H1 (cell line): ENCODE measurements at regions not wholly inside any gene's neighbourhood (a gene's known extent, or its start where the extent isn't known, plus 50 kb on each side); places are given as distances from the start of the nearest gene placed in this dataset.

Experiments
- EP300 ChIP-seq, 2 experiments: IDR thresholded peaks; 1 replicate in 1 of 2; 2 replicates in 1 of 2; pipeline ENCODE4 v1.6.1; 2011 to 2012; ENCODE audit warnings: low read depth in 2 of 2, low read length in 2 of 2, mild to moderate bottlenecking in 2 of 2, borderline replicate concordance in 1 of 2, inconsistent platforms in 1 of 2, moderate library complexity in 1 of 2
- GABPA ChIP-seq: IDR thresholded peaks from 2 replicates; pipeline ENCODE4 v1.6.1; 2011; ENCODE audit warnings: mild to moderate bottlenecking, low read length, moderate library complexity, borderline replicate concordance; ENCODE audit not compliant: insufficient read depth
- JUN ChIP-seq: IDR thresholded peaks from 2 replicates; pipeline ENCODE4 v1.6.1; 2011; ENCODE audit warnings: low read depth, mild to moderate bottlenecking, improper control_type of control experiment, low read length
- MAFK ChIP-seq: IDR thresholded peaks from 2 replicates; pipeline ENCODE4 v1.6.1; 2012; ENCODE audit warnings: low read depth, mild to moderate bottlenecking, improper control_type of control experiment, low read length
- POLR2A ChIP-seq, 2 experiments: IDR thresholded peaks; 1 replicate in 1 of 2; 2 replicates in 1 of 2; pipeline ENCODE4 v1.6.1; 2011; ENCODE audit warnings: low read depth in 2 of 2, low read length in 2 of 2, mild to moderate bottlenecking in 2 of 2; ENCODE audit errors: control extremely low read depth in 1 of 2
- POU5F1 ChIP-seq: IDR thresholded peaks from 2 replicates; pipeline ENCODE4 v1.6.1; 2011; ENCODE audit warnings: low read depth, mild to moderate bottlenecking, low read length, moderate library complexity
- SP2 ChIP-seq: IDR thresholded peaks from 2 replicates; pipeline ENCODE4 v1.6.1; 2012; ENCODE audit warnings: mild to moderate bottlenecking, low read length, inconsistent platforms
- TAF1 ChIP-seq: IDR thresholded peaks from 2 replicates; pipeline ENCODE4 v1.6.1; 2011; ENCODE audit warnings: mild to moderate bottlenecking, low read depth, low read length
- TBP ChIP-seq: IDR thresholded peaks from 2 replicates; pipeline ENCODE4 v1.6.1; 2011; ENCODE audit warnings: low read depth, low read length, improper control_type of control experiment
- TF ChIP-seq, protein P1 (sequence below), 3 experiments: IDR thresholded peaks; 1 replicate in 2 of 3; 2 replicates in 1 of 3; pipeline versions ENCODE4 v1.5.1 to v1.6.1; 2011; ENCODE audit warnings: low read length in 3 of 3, mild to moderate bottlenecking in 3 of 3, inconsistent platforms in 2 of 3, low read depth in 1 of 3, moderate library complexity in 1 of 3; ENCODE audit not compliant: insufficient read depth in 1 of 3; ENCODE audit errors: control extremely low read depth in 1 of 3

DNA sequence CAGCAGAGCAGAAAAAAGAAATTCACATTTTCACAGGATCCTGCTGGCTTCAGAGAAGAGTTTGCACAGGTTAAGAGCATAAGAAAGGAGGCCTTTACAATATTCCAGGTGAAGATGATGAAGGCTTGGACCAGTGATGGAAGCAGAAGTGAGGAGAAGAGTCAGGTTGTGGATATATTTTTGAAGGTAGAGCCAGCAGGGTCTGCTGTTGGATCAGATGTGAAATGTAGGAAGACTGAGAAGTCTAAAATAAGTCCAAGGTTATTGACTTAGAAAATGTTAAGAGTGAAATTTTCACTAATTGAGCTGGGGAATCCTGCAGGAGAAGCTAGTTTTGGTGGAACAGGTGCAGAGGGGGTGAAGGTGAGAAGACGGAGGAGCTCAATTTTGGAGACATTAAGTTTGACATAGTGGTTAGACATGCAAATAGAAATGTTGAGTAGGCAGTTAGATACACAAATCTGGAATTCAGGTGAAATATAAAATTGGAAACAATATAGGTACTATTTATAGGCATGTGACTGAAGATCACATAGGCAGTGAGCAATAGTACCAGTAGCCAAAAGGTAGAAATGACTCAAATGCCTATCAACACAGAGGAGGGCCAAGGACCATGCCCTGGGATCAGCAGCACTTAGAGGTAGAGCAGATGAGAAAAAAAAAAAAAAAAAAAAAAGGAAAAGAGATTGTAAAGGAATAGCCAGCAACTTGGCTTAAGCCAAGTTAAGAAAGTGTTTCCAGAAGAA lies 252.0 kb downstream of the AASDHPPT start:
- TF ChIP-seq POLR2A (IDR thresholded peaks at IDR 0.05; ENCODE audit: control extremely low read depth in 1 of 2, low read depth in 2 of 2, low read length in 2 of 2) (no peak), EP300 (IDR thresholded peaks at IDR 0.05; ENCODE audit: borderline replicate concordance in 1 of 2, low read depth in 2 of 2, low read length in 2 of 2) (no peak), JUN (no peak), MAFK (no peak), SP2 (no peak), TBP (no peak), TAF1 (no peak), POU5F1 (no peak), GABPA (no peak)
- TF ChIP-seq, protein P1, sequence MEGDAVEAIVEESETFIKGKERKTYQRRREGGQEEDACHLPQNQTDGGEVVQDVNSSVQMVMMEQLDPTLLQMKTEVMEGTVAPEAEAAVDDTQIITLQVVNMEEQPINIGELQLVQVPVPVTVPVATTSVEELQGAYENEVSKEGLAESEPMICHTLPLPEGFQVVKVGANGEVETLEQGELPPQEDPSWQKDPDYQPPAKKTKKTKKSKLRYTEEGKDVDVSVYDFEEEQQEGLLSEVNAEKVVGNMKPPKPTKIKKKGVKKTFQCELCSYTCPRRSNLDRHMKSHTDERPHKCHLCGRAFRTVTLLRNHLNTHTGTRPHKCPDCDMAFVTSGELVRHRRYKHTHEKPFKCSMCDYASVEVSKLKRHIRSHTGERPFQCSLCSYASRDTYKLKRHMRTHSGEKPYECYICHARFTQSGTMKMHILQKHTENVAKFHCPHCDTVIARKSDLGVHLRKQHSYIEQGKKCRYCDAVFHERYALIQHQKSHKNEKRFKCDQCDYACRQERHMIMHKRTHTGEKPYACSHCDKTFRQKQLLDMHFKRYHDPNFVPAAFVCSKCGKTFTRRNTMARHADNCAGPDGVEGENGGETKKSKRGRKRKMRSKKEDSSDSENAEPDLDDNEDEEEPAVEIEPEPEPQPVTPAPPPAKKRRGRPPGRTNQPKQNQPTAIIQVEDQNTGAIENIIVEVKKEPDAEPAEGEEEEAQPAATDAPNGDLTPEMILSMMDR (IDR thresholded peaks at IDR 0.05; ENCODE audit: control extremely low read depth in 1 of 3, insufficient read depth in 1 of 3, low read depth in 1 of 3, low read length in 3 of 3) = no peak
